Spinal cord (tissue), 9 donors: ENCODE measurements at regions not wholly inside any gene's neighbourhood (a gene's known extent, or its start where the extent isn't known, plus 50 kb on each side); places are given as distances from the start of the nearest gene placed in this dataset.

ENCODE experiments used
- DNase-seq, 6 donors: peaks; one replicate each; pipeline versions ENCODE4 v3.0.0 to v3.0.0-alpha.2; 2013 to 2015; ENCODE audit warnings: low spot score in 6 of 6, low read depth in 4 of 6
- H3K27ac ChIP-seq: one replicate; pipeline ENCODE4 v1.5.1; 2013; ENCODE audit warnings: low read depth, low read length, control low read depth
- H3K27me3 ChIP-seq: one replicate; pipeline ENCODE4 v1.6.1; 2013; ENCODE audit warnings: low read length; ENCODE audit not compliant: control insufficient read depth, insufficient read depth
- H3K36me3 ChIP-seq: one replicate; pipeline ENCODE4 v1.6.1; 2013; ENCODE audit warnings: low read length; ENCODE audit not compliant: control insufficient read depth, insufficient read depth
- H3K4me1 ChIP-seq: one replicate; pipeline ENCODE4 v1.6.1; 2013; ENCODE audit warnings: low read length; ENCODE audit not compliant: control insufficient read depth, insufficient read depth
- H3K4me3 ChIP-seq: one replicate; pipeline ENCODE4 v1.5.1; 2013; ENCODE audit warnings: low read depth, low read length, control low read depth
- H3K9me3 ChIP-seq: one replicate; pipeline ENCODE4 v1.6.1; 2013; ENCODE audit warnings: low read length; ENCODE audit not compliant: control insufficient read depth, insufficient read depth
- WGBS: methylation state at CpG from one replicate; pipeline ENCODE4 v1.1.5; 2013; ENCODE audit warnings: missing lambda C conversion rate; ENCODE audit not compliant: insufficient coverage; 5-methylcytosine and 5-hydroxymethylcytosine counted together
- donor health status: healthy.

DNA sequence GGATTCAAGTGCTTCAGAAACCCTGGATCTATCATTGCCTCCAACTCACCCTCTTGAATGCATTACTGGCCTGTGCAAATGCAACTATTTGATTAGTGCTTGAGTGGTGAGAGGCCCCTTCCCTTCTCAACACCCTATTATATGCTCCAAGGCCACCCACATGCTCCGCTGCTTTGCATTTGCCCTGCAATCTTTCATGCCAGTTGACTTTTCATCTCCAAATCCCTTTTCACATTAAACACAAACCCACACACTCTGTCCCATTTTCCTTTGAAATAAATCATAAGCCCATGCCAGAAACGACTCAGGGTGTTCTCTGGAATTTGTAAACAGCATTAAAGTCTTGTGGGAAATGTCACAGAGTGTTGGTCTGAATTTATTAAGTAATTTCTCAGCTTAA lies 78.9 kb upstream of the CTTNBP2NL start:
- WGBS, result 43% methylated on average over 1 of the region's 2 CpGs
- Histone ChIP-seq H3K27me3 (no peaks in the 10 kb centered on the region), H3K4me3 (no peak overlapping the region), H3K9me3 (no peaks in the 10 kb centered on the region), H3K27ac (no peak overlapping the region), H3K36me3 (no peaks in the 10 kb centered on the region), H3K4me1 (peaks cover 11% of the 10 kb centered on the region)
- peak in 1 of 6 donors; percentile 44 for DNase-seq

DNA sequence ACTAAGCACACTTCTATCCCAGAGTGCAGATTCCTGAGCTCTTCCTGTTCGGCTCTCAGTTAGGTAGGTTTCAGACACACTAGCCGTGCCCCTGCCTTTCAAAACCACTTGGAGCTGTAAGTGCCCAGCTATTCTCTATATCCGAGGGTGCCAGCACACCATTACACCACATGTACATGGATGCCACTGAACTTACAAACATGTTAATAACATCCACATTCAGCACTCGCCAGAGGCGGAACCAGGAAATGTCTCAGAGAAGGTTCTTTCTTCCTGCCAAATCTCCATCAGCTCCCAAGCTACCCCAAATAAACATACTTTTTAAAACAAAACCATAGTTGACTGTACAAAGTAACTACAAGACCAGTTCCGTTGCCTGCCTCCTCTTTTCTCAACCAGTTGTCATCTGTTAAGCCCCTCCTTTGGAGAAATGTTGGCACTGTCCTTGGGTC lies 78.4 kb upstream of the CTTNBP2NL start:
- no peak for DNase-seq
- no peak overlapping the region for H3K27ac ChIP-seq
- H3K4me1 ChIP-seq, result peaks cover 8% of the 10 kb centered on the region
- no peaks in the 10 kb centered on the region for H3K36me3 ChIP-seq
- H3K4me3 ChIP-seq, result no peak overlapping the region
- 61% methylated on average over 6 of the region's 6 CpGs for WGBS
- no peaks in the 10 kb centered on the region for H3K27me3 ChIP-seq
- H3K9me3 ChIP-seq, result no peaks in the 10 kb centered on the region

- H3K9me3 ChIP-seq, result no peaks in the 10 kb centered on the region
- no peak overlapping the region for H3K4me3 ChIP-seq
- H3K27me3 ChIP-seq, result no peaks in the 10 kb centered on the region
- H3K36me3 ChIP-seq, result no peaks in the 10 kb centered on the region
- no peak overlapping the region for H3K27ac ChIP-seq
- no CpG with 5 or more reads among the region's 2 CpGs for WGBS
- H3K4me1 ChIP-seq, result peaks cover 5% of the 10 kb centered on the region
- no peak for DNase-seq
Observed at GRCh38 chr1:112318263-112318662, 77.8 kb upstream of the CTTNBP2NL start.

DNA sequence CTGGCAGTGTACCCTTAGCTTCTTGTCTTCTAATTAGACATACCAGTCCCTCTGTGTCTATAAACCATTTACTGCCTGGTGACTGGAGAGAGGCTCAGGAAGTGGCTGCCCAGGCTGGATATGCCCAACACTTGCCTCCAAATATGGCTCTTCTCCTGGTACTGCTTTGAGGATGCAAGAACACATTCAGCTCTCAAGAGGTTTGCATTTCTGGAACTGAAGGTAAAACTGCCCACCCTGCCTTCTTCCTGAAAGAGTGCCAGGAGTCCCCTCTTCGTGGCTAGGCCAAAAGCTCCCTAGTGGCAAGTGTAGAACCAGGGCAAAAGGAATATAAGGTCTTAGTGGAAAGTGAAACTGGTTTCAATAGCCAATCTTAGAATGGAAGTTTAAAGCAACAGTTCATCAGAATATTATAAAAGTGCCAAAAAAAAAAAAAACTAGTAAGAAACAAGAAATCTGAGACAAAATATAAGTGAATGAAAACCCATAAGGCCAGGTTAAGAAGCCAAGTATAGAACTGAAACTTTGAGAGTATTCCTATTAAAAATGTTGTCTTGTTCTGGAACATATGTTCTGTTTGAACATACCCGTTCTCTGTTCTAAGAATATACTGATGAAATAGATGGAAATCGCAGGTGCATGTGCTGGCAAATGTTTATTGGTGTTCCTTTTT lies 77.2 kb upstream of the CTTNBP2NL start:
- H3K4me1 ChIP-seq, result peaks cover 5% of the 10 kb centered on the region
- H3K9me3 ChIP-seq, result no peaks in the 10 kb centered on the region
- 93% methylated on average over 2 of the region's 3 CpGs for WGBS
- no peaks in the 10 kb centered on the region for H3K27me3 ChIP-seq
- no peak overlapping the region for H3K27ac ChIP-seq
- no peak for DNase-seq
- no peak overlapping the region for H3K4me3 ChIP-seq
- H3K36me3 ChIP-seq, result no peaks in the 10 kb centered on the region

- Histone ChIP-seq H3K9me3 (no peaks in the 10 kb centered on the region), H3K27ac (no peak overlapping the region), H3K4me3 (no peak overlapping the region), H3K27me3 (no peaks in the 10 kb centered on the region), H3K36me3 (no peaks in the 10 kb centered on the region), H3K4me1 (peaks cover 5% of the 10 kb centered on the region)
- WGBS, result 100% methylated on average over 1 of the region's 6 CpGs
- no peak for DNase-seq
Observed at GRCh38 chr1:112319371-112320040, 76.5 kb upstream of the CTTNBP2NL start.

DNA sequence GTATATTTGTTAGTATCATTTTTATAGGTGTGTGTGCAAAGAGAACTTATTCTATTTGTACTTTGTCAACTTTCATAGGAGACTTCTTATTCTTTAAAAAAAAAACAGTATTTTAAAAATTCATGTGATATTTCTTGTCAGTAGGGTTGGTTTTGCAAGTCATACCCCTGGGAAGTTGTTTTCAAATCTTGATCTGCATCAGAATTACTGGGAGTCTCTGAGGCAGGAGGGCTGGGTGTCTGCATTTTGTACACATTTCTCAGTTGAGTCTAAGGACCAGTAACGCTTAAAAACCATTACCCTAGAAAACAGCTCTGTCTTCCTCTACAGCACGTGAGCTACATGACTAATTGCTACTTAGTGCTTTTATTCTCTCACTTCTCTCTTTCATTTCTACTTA lies 76.0 kb upstream of the CTTNBP2NL start:
- H3K4me3 ChIP-seq, result no peak overlapping the region
- H3K36me3 ChIP-seq, result no peaks in the 10 kb centered on the region
- H3K9me3 ChIP-seq, result no peaks in the 10 kb centered on the region
- WGBS, result no CpG with 5 or more reads among the region's 2 CpGs
- DNase-seq, result no peak
- no peaks in the 10 kb centered on the region for H3K27me3 ChIP-seq
- no peak overlapping the region for H3K27ac ChIP-seq
- H3K4me1 ChIP-seq, result peaks cover 7% of the 10 kb centered on the region

GRCh38 chr1:112322018-112322417 lies 74.0 kb upstream of the CTTNBP2NL start:
- WGBS, result 87% methylated on average over 7 of the region's 7 CpGs
- no peak overlapping the region for H3K27ac ChIP-seq
- no peak for DNase-seq

DNA sequence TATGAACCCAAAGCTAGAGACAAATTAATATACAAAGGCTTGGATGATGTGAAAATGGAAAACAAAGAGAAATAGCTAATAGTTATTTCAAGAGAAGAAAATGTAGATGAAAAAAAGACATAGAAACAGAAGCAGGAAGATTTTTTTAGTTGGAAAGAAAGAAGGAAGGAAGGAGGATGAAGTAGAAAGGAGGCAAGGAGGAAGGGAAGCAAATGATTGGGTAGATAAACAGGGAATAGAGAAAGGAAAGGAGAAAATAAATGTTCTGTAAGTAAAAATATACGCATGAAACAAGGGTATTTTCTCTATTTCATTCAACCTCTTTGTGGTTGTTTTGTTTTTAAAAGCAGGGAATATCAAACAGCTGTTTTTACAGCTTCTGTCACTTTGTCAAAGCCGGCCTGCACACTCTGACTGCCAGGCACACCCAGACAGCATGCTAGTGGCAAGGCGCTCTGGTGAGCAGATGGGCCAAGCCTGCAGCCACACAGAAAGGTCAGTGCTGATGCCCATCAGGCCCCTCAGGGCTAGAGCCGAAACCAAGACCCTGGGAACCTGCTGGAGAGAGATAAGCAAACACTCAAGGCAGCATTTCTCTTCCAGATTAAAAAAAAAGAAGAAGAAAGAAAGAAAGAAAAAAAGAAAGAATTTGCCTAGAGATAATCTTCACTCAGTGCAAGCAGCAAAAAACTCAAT lies 72.9 kb upstream of the CTTNBP2NL start:
- no peaks in the 10 kb centered on the region for H3K27me3 ChIP-seq
- no peak overlapping the region for H3K27ac ChIP-seq
- H3K9me3 ChIP-seq, result no peaks in the 10 kb centered on the region
- WGBS, result 57% methylated on average over 2 of the region's 4 CpGs
- DNase-seq, result no peak
- peaks cover 11% of the 10 kb centered on the region for H3K4me1 ChIP-seq
- no peak overlapping the region for H3K4me3 ChIP-seq
- no peaks in the 10 kb centered on the region for H3K36me3 ChIP-seq

More at GRCh38 chr1:112322018-112322417, 74.0 kb upstream of the CTTNBP2NL start:
- Histone ChIP-seq H3K9me3 (no peaks in the 10 kb centered on the region), H3K4me1 (peaks cover 13% of the 10 kb centered on the region), H3K36me3 (no peaks in the 10 kb centered on the region), H3K4me3 (no peak overlapping the region), H3K27me3 (no peaks in the 10 kb centered on the region)

DNA sequence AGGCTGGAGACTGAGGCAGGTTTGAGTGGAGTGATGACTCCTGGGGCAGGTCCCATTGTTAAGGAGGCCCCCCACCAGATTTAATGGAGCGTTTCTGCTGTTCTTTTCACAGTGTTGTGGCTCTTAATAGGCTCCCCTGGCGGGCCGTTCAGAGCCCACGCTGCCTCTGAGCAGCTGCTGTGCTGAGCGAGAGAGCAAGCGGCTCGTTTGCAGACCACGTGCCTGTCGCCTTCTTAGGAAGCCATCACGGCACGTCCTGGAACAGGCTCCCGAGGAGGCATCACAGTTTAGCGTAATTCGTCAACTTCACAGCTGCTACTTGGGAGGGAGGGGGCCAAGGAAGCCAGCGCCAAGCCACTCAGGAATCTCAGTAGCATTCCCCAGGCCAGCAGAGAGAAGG lies 70.5 kb upstream of the CTTNBP2NL start:
- WGBS, result 7% methylated on average over 15 of the region's 15 CpGs
- peaks cover 11% of the 10 kb centered on the region for H3K4me1 ChIP-seq
- no peak overlapping the region for H3K4me3 ChIP-seq
- H3K9me3 ChIP-seq, result no peaks in the 10 kb centered on the region
- H3K27me3 ChIP-seq, result no peaks in the 10 kb centered on the region
- peak in 2 of 6 donors; percentile 81 to 91 for DNase-seq
- H3K36me3 ChIP-seq, result no peaks in the 10 kb centered on the region
- no peak overlapping the region for H3K27ac ChIP-seq
